GM12875 (cell line): ENCODE measurements at regions not wholly inside any gene's neighbourhood (a gene's known extent, or its start where the extent isn't known, plus 50 kb on each side); places are given as distances from the start of the nearest gene placed in this dataset.

ENCODE experiments used
- H3K4me3 ChIP-seq: one replicate; pipeline ENCODE4 v1.5.1; 2011; ENCODE audit warnings: low read depth, low read length, control low read depth
- TF ChIP-seq, protein P1 (sequence below): IDR thresholded peaks from 2 replicates; pipeline ENCODE4 v1.5.1; 2011; ENCODE audit warnings: low read depth, mild to moderate bottlenecking, control low read depth, inconsistent platforms, low read length, moderate library complexity, borderline replicate concordance; ENCODE audit not compliant: insufficient read depth

GRCh38 chr9:95587021-95587964, 70.5 kb upstream of the PTCH1 start:
- TF ChIP-seq, protein P1, sequence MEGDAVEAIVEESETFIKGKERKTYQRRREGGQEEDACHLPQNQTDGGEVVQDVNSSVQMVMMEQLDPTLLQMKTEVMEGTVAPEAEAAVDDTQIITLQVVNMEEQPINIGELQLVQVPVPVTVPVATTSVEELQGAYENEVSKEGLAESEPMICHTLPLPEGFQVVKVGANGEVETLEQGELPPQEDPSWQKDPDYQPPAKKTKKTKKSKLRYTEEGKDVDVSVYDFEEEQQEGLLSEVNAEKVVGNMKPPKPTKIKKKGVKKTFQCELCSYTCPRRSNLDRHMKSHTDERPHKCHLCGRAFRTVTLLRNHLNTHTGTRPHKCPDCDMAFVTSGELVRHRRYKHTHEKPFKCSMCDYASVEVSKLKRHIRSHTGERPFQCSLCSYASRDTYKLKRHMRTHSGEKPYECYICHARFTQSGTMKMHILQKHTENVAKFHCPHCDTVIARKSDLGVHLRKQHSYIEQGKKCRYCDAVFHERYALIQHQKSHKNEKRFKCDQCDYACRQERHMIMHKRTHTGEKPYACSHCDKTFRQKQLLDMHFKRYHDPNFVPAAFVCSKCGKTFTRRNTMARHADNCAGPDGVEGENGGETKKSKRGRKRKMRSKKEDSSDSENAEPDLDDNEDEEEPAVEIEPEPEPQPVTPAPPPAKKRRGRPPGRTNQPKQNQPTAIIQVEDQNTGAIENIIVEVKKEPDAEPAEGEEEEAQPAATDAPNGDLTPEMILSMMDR: no peak
- H3K4me3 ChIP-seq: no peak overlapping the region

GRCh38 chr9:95586326-95586725, 69.6 kb upstream of the PTCH1 start:
- H3K4me3 ChIP-seq: no peak overlapping the region
- TF ChIP-seq, protein P1: no peak

DNA sequence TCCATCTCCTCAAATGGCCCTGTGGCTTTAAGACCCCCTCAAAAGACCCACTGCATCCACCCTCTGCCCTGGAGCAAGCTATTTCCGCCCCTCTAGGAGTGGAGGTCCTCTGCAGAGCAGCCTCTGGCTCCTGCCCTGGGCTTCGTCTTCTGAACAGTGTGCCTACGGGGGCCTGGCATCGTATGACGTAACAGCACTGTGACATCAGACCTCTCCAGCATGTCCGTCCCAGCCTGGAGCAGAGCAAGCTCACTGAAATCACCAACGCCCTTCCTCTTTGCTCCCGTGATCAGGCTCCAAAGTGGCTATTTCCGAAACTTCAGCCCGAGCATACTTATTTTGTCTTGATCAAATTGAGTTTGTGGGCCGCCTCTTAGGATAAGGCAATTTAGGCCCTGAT, 69.1 kb upstream of the PTCH1 start:
- no peak overlapping the region for H3K4me3 ChIP-seq
- TF ChIP-seq, protein P1: no peak

GRCh38 chr9:95584176-95584575, 67.4 kb upstream of the PTCH1 start:
- TF ChIP-seq, protein P1: no peak
- H3K4me3 ChIP-seq: no peak overlapping the region

- TF ChIP-seq, protein P1: no peak
- H3K4me3 ChIP-seq: no peak overlapping the region
Measured at GRCh38 chr9:95581900-95582299, 65.1 kb upstream of the PTCH1 start.

DNA sequence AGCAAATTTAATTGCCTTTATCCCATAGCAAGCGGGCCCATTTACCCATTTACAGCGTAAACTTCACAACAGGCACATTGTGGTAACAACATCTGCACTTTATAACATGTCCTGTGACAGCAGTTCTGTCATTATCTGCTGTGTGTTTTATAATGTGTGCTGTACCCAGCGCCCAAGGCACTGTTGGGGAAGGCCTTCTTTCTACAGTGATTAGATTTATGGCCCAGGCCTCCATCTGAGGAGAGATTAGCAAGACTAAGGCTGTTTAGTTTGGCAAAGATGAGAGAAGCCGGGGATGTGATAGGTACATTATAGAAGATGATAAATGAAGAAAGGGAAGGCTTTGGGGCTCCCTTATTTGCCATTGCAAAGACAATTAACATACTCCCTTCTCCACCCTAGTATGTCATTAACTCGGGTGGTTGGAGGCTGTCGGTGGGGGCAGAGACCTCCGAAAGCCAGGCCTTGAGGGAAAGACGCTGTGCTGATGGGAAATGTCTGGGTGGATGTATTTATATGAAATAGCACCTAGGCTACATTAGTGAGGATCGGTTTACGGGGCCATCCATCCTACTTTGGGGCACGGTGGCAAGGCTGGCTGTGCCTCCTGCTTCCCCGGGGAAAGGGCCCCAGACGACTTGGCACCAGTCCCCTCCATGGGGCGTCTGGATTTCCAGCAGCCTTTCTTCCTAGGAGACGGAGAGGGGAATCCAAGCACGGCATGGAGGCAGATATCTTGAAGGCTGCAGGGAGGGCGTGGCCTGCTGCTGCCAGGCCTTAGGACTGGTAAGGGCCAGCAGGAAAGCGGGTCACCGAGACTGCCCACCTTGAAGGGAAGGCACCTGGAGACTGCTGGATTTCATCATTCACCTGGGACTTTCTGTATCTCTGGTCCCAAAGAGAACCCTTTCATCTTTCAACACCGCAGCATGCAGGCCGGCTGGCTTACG, 64.3 kb upstream of the PTCH1 start:
- no peak overlapping the region for H3K4me3 ChIP-seq
- TF ChIP-seq, protein P1: no peak
